IPS-18c (cell line): ENCODE measurements at regions not wholly inside any gene's neighbourhood (a gene's known extent, or its start where the extent isn't known, plus 50 kb on each side); places are given as distances from the start of the nearest gene placed in this dataset.
"Not testable (repeated sequence)": the region's sequence is repeated elsewhere in the genome, so short reads cannot be mapped to it uniquely, and the experiment has no call there.

ENCODE experiments used
- H3K4me3 ChIP-seq: 2 replicates; pipeline ENCODE4 v1.7.0; 2013; ENCODE audit warnings: low read depth, mild to moderate bottlenecking, low read length, moderate library complexity; ENCODE audit not compliant: insufficient read depth
- H3K9me3 ChIP-seq: one replicate; pipeline ENCODE4 v1.6.1; 2013; ENCODE audit warnings: mild to moderate bottlenecking, low read length, moderate library complexity; ENCODE audit not compliant: control insufficient read depth, insufficient read depth

GRCh38 chr4:3870567-3870962, 104.4 kb downstream of the ADRA2C start:
- Histone ChIP-seq H3K4me3 (no peak overlapping the region), H3K9me3 (peaks cover 7% of the 10 kb centered on the region)

- H3K4me3 ChIP-seq: peak overlapping the region; percentile 55
- peaks cover 7% of the 10 kb centered on the region for H3K9me3 ChIP-seq
Observed at GRCh38 chr4:3871181-3871852, 105.1 kb downstream of the ADRA2C start.

- H3K4me3 ChIP-seq: peak overlapping the region; percentile 50
- H3K9me3 ChIP-seq: peaks cover 7% of the 10 kb centered on the region
Observed at GRCh38 chr4:3871881-3872833, 106.0 kb downstream of the ADRA2C start.

GRCh38 chr4:3872834-3873313, 106.7 kb downstream of the ADRA2C start:
- Histone ChIP-seq H3K9me3 (peaks cover 2% of the 10 kb centered on the region), H3K4me3 (no peak overlapping the region)

- H3K4me3 ChIP-seq: no peak overlapping the region
- no peaks in the 10 kb centered on the region for H3K9me3 ChIP-seq
Observed at GRCh38 chr4:3873408-3874027, 107.3 kb downstream of the ADRA2C start.

- H3K4me3 ChIP-seq: no peak overlapping the region
- no peaks in the 10 kb centered on the region for H3K9me3 ChIP-seq
Observed at GRCh38 chr4:3874028-3874415, 107.8 kb downstream of the ADRA2C start.

- Histone ChIP-seq H3K9me3 (no peaks in the 10 kb centered on the region), H3K4me3 (no peak overlapping the region)
Observed at GRCh38 chr4:3874525-3875110, 108.4 kb downstream of the ADRA2C start.

GRCh38 chr4:3875466-3875865, 109.3 kb downstream of the ADRA2C start:
- H3K4me3 ChIP-seq: no peak overlapping the region
- no peaks in the 10 kb centered on the region for H3K9me3 ChIP-seq

GRCh38 chr4:3876057-3876845, 110.1 kb downstream of the ADRA2C start:
- H3K9me3 ChIP-seq, H3K4me3 ChIP-seq: not testable (repeated sequence)

GRCh38 chr4:3877236-3877635, 111.1 kb downstream of the ADRA2C start:
- no peak overlapping the region for H3K4me3 ChIP-seq
- no peaks in the 10 kb centered on the region for H3K9me3 ChIP-seq

- no peak overlapping the region for H3K4me3 ChIP-seq
- no peaks in the 10 kb centered on the region for H3K9me3 ChIP-seq
Observed at GRCh38 chr4:3877868-3878267, 111.7 kb downstream of the ADRA2C start.

GRCh38 chr4:3878678-3879077, 112.5 kb downstream of the ADRA2C start:
- Histone ChIP-seq H3K4me3 (no peak overlapping the region), H3K9me3 (no peaks in the 10 kb centered on the region)

GRCh38 chr4:3879681-3880614, 113.8 kb downstream of the ADRA2C start:
- no peaks in the 10 kb centered on the region for H3K9me3 ChIP-seq
- peak overlapping the region; percentile 24; the same call in 1 of the 2 replicates for H3K4me3 ChIP-seq

GRCh38 chr4:3880615-3881120, 114.5 kb downstream of the ADRA2C start:
- no peaks in the 10 kb centered on the region for H3K9me3 ChIP-seq
- no peak overlapping the region for H3K4me3 ChIP-seq

- not testable (repeated sequence) for H3K4me3 ChIP-seq, H3K9me3 ChIP-seq
Observed at GRCh38 chr4:3882316-3882885, 116.2 kb downstream of the ADRA2C start.
